ENCODE measurements at regions not wholly inside any gene's neighbourhood (a gene's known extent, or its start where the extent isn't known, plus 50 kb on each side); places are given as distances from the start of the nearest gene placed in this dataset.

DNA sequence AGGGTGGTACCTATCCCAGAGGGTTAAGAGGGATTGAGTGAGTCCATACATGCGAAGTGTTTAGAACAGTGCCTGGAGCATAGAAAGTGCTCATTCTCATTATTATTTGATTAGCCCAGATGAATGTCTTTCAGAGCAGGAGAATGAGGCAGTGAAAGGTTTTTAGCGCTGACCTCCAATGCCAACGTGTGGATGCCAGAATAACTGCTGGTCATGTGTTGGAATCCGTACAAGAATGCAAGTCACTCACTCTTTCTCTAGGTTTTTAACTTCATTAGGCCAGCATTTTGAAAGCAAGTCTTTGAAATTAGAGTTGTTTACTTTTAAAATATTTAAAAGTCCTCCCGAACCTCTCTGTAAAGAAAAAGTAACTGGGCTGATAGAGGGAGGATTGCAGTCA is 374.2 kb downstream of the EN1 start:
- H3K4me3 ChIP-seq (ENCODE audit: low read depth, low read length): no peak overlapping the region
- DNase-seq (ENCODE audit: low read depth, low spot score): no peak
- ChIA-PET POLR2A (no interaction called here), CTCF (interaction anchor here (1.1 kb wide), 1 partner anchor 251 kb away, joined by 3 read pairs; no protein-coding TSS in a partner anchor)
- no peak for TF ChIP-seq CTCF (IDR thresholded peaks at IDR 0.05; ENCODE audit: insufficient read depth, low read length, missing control alignments)

- ChIA-PET CTCF (no interaction called here), POLR2A (no interaction called here)
- no peak for TF ChIP-seq CTCF (IDR thresholded peaks at IDR 0.05; ENCODE audit: insufficient read depth, low read length, missing control alignments)
- no peak overlapping the region for H3K4me3 ChIP-seq (ENCODE audit: low read depth, low read length)
- no peak for DNase-seq (ENCODE audit: low read depth, low spot score)
These were observed 377.2 kb downstream of the EN1 start for GRCh38 chr2:118470297-118470696.

- ChIA-PET POLR2A (no interaction called here), CTCF (interaction anchor here (1.6 kb wide), 1 partner anchor 8 kb away, joined by 4 read pairs; no protein-coding TSS in a partner anchor)
- no peak for DNase-seq (ENCODE audit: low read depth, low spot score)
- H3K4me3 ChIP-seq (ENCODE audit: low read depth, low read length): no peak overlapping the region
- no peak for TF ChIP-seq CTCF (IDR thresholded peaks at IDR 0.05; ENCODE audit: insufficient read depth, low read length, missing control alignments)
These were observed 378.3 kb downstream of the EN1 start for GRCh38 chr2:118469103-118469502.

DNA sequence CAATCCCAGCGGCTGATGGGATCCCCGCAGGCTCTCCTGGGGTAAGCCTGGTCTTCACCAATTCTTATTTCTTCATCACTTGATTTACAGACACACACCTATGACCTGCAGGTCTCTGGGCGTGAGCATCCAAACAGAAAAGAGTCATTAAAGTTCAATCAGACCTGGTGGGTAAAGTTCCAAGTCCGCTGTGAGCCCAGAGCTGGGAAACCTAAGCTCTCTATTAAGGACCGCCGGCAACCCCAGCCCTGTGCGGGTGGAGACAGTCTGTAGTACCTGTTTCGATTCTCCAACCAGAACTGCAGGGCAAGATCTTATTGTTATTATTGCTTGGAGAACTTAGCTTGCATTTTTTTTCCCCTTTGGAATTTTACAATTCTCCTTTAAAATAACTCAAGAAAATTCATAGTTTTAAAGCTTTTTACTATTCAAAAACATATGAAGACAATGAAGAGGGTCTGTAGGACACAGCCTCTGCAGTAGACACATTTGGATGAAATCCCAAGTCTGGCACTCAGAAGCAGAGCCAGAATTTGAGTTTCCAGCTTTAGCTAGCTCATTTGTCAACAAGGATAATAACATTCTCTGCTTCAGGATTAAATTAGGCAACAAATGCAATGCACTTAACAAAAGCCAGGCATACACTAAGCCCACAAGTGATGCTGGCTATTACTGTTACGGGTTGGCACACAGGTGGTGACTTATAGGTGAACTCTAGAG is 376.4 kb downstream of the INSIG2 start:
- no peak overlapping the region for H3K4me3 ChIP-seq (ENCODE audit: low read depth, low read length)
- TF ChIP-seq CTCF (IDR thresholded peaks at IDR 0.05; ENCODE audit: insufficient read depth, low read length, missing control alignments): no peak
- CTCF ChIA-PET: interaction anchor here (1.0 kb wide), 1 partner anchor 391 kb away, joined by 3 read pairs; no protein-coding TSS in a partner anchor
- DNase-seq (ENCODE audit: low read depth, low spot score): no peak
- POLR2A ChIA-PET: no interaction called here

- POLR2A ChIA-PET: no interaction called here
These were observed 375.8 kb downstream of the INSIG2 start for GRCh38 chr2:118464046-118464445.

More at GRCh38 chr2:118464046-118464445, 375.8 kb downstream of the INSIG2 start:
- no peak for TF ChIP-seq CTCF (IDR thresholded peaks at IDR 0.05; ENCODE audit: insufficient read depth, low read length, missing control alignments)
- H3K4me3 ChIP-seq (ENCODE audit: low read depth, low read length): no peak overlapping the region
- CTCF ChIA-PET: interaction anchor here (1.0 kb wide), 1 partner anchor 392 kb away, joined by 3 read pairs; no protein-coding TSS in a partner anchor
- DNase-seq (ENCODE audit: low read depth, low spot score): no peak

Measured in AG04449 (cell line).